A673 (cell line): ENCODE measurements at regions not wholly inside any gene's neighbourhood (a gene's known extent, or its start where the extent isn't known, plus 50 kb on each side); places are given as distances from the start of the nearest gene placed in this dataset.

Source experiments
- BruUV-seq: library from RNA; stranded (reverse); fragments of 400-500 nt; replicated peaks from 2 replicates; lab custom pipeline; 2021; lab: Mats Ljungman, UMichigan
- CTCF ChIA-PET: fragments of 300-600 bp; sonication (Branson Sonifier 250); formaldehyde crosslinking; loops from one replicate; lab custom pipeline; 2022; ENCODE audit warnings: antibody characterized with exemption; lab: Charles Lee
- POLR2A ChIA-PET: fragments of 300-600 bp; sonication (Branson Sonifier 250); formaldehyde crosslinking; loops from one replicate; lab custom pipeline; 2022; ENCODE audit warnings: antibody characterized with exemption; ENCODE audit not compliant: low non-redundant PET; lab: Charles Lee
- DNase-seq: peaks from one replicate; pipeline ENCODE4 v3.0.0-alpha.2; 2015; ENCODE audit warnings: low spot score
- H3K27ac ChIP-seq: fragments of 200-600 bp; sonication (generic); 2 replicates; pipeline ENCODE4 v1.5.1; 2016; ENCODE audit warnings: mixed run types, low read depth, mild to moderate bottlenecking, mixed read lengths, antibody characterized with exemption, low read length; ENCODE audit not compliant: poor library complexity, severe bottlenecking
- H3K27me3 ChIP-seq: fragments of 200-600 bp; sonication (generic); replicated peaks from 2 replicates; pipeline ENCODE4 v1.6.1; 2017; ENCODE audit warnings: mixed run types, low read depth, mild to moderate bottlenecking, mixed read lengths, antibody characterized with exemption, low read length; ENCODE audit not compliant: insufficient read depth, poor library complexity
- H3K36me3 ChIP-seq: fragments of 200-600 bp; sonication (generic); 2 replicates; pipeline ENCODE4 v1.6.1; 2016; ENCODE audit warnings: mixed run types, mild to moderate bottlenecking, mixed read lengths, antibody characterized with exemption, low read length; ENCODE audit not compliant: insufficient read depth, poor library complexity, severe bottlenecking
- H3K4me1 ChIP-seq: fragments of 200-600 bp; sonication (generic); 2 replicates; pipeline ENCODE4 v1.6.1; 2017; ENCODE audit warnings: mixed run types, mild to moderate bottlenecking, mixed read lengths, antibody characterized with exemption, low read length; ENCODE audit not compliant: insufficient read depth, poor library complexity, severe bottlenecking
- H3K4me3 ChIP-seq: fragments of 200-600 bp; sonication (generic); 2 replicates; pipeline ENCODE4 v1.5.1; 2016; ENCODE audit warnings: low read depth, mixed run types, mild to moderate bottlenecking, mixed read lengths, low read length; ENCODE audit not compliant: poor library complexity, severe bottlenecking
- H3K9me3 ChIP-seq: fragments of 200-600 bp; sonication (generic); 2 replicates; pipeline ENCODE4 v1.6.1; 2016; ENCODE audit warnings: mixed run types, low read depth, mild to moderate bottlenecking, mixed read lengths, antibody characterized with exemption, low read length; ENCODE audit not compliant: poor library complexity, severe bottlenecking
- EZH2 ChIP-seq: fragments of 200-600 bp; sonication (generic); IDR thresholded peaks from 2 replicates; pipeline ENCODE4 v1.6.1; 2017; ENCODE audit warnings: borderline replicate concordance, low read depth, mild to moderate bottlenecking, mixed read lengths, antibody characterized with exemption, low read length; ENCODE audit not compliant: poor library complexity, severe bottlenecking
- intact Hi-C: fragments of 100-400 bp; cut with micrococcal nuclease; formaldehyde crosslinking; loops from one replicate; pipeline ENCODE4 v1.10.0; 2022; ENCODE audit not compliant: unreplicated experiment
- TF ChIP-seq, protein P1 (sequence below): fragments of 300-800, 200-600 bp; sonication (generic); conservative IDR thresholded peaks from 2 replicates; pipeline ENCODE4 v1.5.1; 2017; ENCODE audit warnings: low read depth, mild to moderate bottlenecking, antibody characterized with exemption, low read length, moderate library complexity, mixed read lengths

DNA sequence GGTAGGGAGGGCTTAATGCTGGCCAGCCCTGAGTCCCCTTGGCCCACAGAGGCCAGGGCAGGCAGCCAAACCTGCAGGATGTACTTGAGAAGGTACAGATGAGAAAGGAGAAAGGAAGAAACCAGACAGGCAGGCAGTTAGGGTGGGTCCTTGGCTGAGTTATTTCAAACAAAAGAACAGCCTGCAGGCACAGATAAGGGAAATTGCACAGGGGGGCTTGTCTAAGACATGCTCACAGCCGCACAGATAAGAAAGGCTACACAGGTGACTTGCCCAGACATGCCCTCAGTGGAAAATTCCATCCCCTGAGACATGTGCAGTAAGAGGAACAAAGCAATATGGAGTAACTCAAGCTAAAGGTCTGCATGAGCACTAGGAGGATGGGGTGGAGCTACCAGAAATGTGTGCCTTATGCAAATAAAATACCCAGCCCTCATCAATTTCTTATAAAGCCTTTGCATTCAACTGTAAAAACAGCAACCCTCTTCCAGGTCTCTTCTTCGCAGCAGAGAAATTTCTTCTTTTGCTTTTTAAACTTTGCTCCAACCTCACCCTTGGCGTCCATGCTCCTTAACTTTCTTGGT, 158.2 kb upstream of the RGS6 start:
- ChIA-PET POLR2A (no interaction called here), CTCF (no interaction called here)
- no peaks in the 10 kb centered on the region for H3K4me1 ChIP-seq
- H3K27me3 ChIP-seq, result no peaks in the 10 kb centered on the region
- TF ChIP-seq, protein P1, sequence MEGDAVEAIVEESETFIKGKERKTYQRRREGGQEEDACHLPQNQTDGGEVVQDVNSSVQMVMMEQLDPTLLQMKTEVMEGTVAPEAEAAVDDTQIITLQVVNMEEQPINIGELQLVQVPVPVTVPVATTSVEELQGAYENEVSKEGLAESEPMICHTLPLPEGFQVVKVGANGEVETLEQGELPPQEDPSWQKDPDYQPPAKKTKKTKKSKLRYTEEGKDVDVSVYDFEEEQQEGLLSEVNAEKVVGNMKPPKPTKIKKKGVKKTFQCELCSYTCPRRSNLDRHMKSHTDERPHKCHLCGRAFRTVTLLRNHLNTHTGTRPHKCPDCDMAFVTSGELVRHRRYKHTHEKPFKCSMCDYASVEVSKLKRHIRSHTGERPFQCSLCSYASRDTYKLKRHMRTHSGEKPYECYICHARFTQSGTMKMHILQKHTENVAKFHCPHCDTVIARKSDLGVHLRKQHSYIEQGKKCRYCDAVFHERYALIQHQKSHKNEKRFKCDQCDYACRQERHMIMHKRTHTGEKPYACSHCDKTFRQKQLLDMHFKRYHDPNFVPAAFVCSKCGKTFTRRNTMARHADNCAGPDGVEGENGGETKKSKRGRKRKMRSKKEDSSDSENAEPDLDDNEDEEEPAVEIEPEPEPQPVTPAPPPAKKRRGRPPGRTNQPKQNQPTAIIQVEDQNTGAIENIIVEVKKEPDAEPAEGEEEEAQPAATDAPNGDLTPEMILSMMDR, result no peak
- TF ChIP-seq EZH2, result no peak
- intact Hi-C loops, result no loop called here
- no peak for DNase-seq
- no peaks in the 10 kb centered on the region for H3K36me3 ChIP-seq
- no peaks in the 10 kb centered on the region for H3K9me3 ChIP-seq
- no TSS peak for BruUV-seq
- no peak overlapping the region for H3K27ac ChIP-seq
- H3K4me3 ChIP-seq, result no peak overlapping the region

DNA sequence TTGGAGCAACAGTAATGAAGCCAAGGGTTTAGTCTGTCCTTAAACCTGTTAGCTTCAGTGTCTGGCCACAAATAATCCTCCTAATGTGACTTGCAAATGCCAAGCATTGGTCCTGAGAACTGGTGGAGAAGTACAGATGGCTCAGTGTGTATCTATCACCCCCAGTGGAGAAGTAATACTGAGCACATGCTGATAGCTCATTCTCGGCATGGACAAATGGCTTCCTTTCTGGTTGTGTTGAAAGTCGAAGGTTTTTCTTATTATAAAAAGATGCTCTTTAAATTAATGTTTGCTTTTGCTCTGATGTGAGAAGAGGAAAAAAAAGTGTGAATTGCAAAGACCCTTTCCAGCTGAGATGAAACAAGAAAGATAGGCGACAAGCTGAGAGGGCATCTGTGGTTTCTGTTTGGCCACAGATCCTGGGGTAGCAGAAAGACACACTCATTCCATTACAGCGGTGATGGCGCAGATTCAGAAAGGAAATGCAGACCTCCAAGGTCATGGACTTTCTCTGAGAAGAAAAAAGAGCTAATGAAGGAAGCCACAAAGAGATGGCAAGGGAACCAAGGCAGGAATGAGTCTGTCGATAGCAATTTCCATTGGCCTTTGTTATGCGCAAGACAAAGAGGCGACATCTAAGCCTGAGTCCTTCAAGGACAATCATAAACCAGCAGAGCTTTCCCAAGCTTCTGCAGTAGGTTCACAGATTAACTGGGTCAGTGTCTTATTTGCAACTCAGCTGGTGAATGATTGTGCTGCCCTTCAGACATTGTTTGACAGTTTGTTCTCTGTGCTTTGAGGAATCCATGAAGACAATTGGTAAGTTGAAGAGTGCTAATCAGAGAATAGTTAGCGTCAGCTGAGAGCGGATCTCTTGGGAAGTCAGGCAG, 155.5 kb upstream of the RGS6 start:
- H3K4me3 ChIP-seq, result no peak overlapping the region
- H3K4me1 ChIP-seq, result no peaks in the 10 kb centered on the region
- no peaks in the 10 kb centered on the region for H3K27me3 ChIP-seq
- ChIA-PET CTCF (interaction anchor here (0.6 kb wide), 1 partner anchor 65 kb away, joined by 8 read pairs; no protein-coding TSS in a partner anchor), POLR2A (no interaction called here)
- H3K9me3 ChIP-seq, result no peaks in the 10 kb centered on the region
- intact Hi-C loops, result no loop called here
- no TSS peak for BruUV-seq
- no peak for TF ChIP-seq EZH2
- TF ChIP-seq, protein P1, result no peak
- no peak for DNase-seq
- no peaks in the 10 kb centered on the region for H3K36me3 ChIP-seq
- no peak overlapping the region for H3K27ac ChIP-seq

DNA sequence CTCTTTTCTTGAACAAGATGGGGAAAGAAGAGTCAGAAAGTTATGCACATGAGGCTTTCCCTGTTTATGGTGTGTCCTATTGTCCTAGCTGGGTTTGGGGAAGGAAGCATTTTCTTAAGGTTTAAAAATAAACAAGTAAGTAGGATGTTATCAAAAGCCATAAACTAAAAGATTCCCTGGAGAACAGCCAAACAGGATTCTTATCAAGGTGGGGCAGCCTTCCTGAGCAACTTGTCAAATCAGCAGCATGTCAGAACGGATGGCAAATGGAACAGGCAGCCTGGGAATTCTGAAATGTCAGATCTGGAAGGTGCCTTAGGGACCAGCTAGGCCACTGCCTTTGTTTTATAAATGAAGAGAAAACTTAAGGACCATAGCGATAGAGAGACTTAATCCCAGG, 152.2 kb upstream of the RGS6 start:
- DNase-seq, result no peak
- H3K4me1 ChIP-seq, result no peaks in the 10 kb centered on the region
- H3K9me3 ChIP-seq, result no peaks in the 10 kb centered on the region
- no TSS peak for BruUV-seq
- no peaks in the 10 kb centered on the region for H3K36me3 ChIP-seq
- intact Hi-C loops, result no loop called here
- POLR2A ChIA-PET, result no interaction called here
- CTCF ChIA-PET, result no interaction called here
- no peak for TF ChIP-seq EZH2
- TF ChIP-seq, protein P1, result no peak
- H3K27ac ChIP-seq, result no peak overlapping the region
- no peak overlapping the region for H3K4me3 ChIP-seq
- H3K27me3 ChIP-seq, result no peaks in the 10 kb centered on the region
